Spleen (tissue), 7 donors: ENCODE measurements at regions not wholly inside any gene's neighbourhood (a gene's known extent, or its start where the extent isn't known, plus 50 kb on each side); places are given as distances from the start of the nearest gene placed in this dataset.

Source experiments
- POLR2A ChIP-seq, 3 donors: fragments of 450-650 bp; IDR thresholded peaks; one replicate each; pipeline ENCODE4 v1.5.1; 2017; ENCODE audit warnings: antibody characterized with exemption in 3 of 3, mild to moderate bottlenecking in 1 of 3
- TF ChIP-seq, protein P1 (sequence below), 11 experiments: fragments of 200-600 bp in 7 of 11; fragments of 450-650 bp in 4 of 11; sonication (generic) in 4 of 11; IDR thresholded peaks in 8 of 11; conservative IDR thresholded peaks in 3 of 11; 1 replicate in 7 of 11; 2 replicates in 4 of 11; pipeline versions ENCODE4 v1.4.0 to v1.8.0; 2016 to 2021; ENCODE audit warnings: antibody characterized with exemption in 11 of 11, inconsistent platforms in 4 of 11, mild to moderate bottlenecking in 1 of 11
- donor health status: DM: no; HTN: no; CAD: no; lungs with moderate emphysema.
- donor health status: DM: no; HTN: no; CAD: no.
- donor health status: DM: no; HTN: no; CAD: no.

DNA sequence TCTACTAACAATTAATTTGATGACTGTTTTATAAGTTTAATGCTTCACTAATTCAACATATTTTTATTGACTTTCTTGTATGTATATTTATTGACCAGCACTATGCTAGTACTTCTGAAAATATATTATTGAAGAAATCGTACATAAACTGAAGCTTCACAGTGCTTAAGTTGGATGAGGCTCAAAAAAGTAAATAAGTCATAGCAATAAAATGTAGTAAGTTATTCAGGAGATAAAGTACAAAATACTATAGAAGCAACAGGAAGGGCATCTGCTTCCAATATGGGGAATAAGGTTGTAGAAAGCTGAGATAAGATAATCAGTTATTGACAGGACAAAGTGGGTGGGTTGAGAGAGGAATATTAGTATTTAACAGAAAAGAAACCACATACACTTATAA lies 944.9 kb upstream of the MIR17HG start:
- TF ChIP-seq, protein P1, sequence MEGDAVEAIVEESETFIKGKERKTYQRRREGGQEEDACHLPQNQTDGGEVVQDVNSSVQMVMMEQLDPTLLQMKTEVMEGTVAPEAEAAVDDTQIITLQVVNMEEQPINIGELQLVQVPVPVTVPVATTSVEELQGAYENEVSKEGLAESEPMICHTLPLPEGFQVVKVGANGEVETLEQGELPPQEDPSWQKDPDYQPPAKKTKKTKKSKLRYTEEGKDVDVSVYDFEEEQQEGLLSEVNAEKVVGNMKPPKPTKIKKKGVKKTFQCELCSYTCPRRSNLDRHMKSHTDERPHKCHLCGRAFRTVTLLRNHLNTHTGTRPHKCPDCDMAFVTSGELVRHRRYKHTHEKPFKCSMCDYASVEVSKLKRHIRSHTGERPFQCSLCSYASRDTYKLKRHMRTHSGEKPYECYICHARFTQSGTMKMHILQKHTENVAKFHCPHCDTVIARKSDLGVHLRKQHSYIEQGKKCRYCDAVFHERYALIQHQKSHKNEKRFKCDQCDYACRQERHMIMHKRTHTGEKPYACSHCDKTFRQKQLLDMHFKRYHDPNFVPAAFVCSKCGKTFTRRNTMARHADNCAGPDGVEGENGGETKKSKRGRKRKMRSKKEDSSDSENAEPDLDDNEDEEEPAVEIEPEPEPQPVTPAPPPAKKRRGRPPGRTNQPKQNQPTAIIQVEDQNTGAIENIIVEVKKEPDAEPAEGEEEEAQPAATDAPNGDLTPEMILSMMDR (IDR thresholded peaks at IDR 0.05 in 8 of 11, conservative IDR thresholded peaks at IDR 0.05 in 3 of 11) = no peak
- no peak for TF ChIP-seq POLR2A (IDR thresholded peaks at IDR 0.05)
